HEK293 (cell line): ENCODE measurements at regions not wholly inside any gene's neighbourhood (a gene's known extent, or its start where the extent isn't known, plus 50 kb on each side); places are given as distances from the start of the nearest gene placed in this dataset.

Experiments used
- BCL6B ChIP-seq: fragments of 450-650 bp; formaldehyde crosslinking; IDR thresholded peaks from 2 replicates; pipeline ENCODE4 v1.5.1; 2017; ENCODE audit warnings: missing biosample characterization, missing genetic modification characterization
- CTCF ChIP-seq: fragments of 450-650 bp; formaldehyde crosslinking; IDR thresholded peaks from 2 replicates; pipeline ENCODE4 v1.5.1; 2016; ENCODE audit warnings: missing biosample characterization, missing genetic modification characterization
- ZNF416 ChIP-seq: fragments of 450-650 bp; formaldehyde crosslinking; IDR thresholded peaks from 2 replicates; pipeline ENCODE4 v1.5.1; 2016; ENCODE audit warnings: missing biosample characterization, missing genetic modification characterization
- ZNF423 ChIP-seq: fragments of 450-650 bp; formaldehyde crosslinking; IDR thresholded peaks from 2 replicates; pipeline ENCODE4 v1.5.1; 2016; ENCODE audit warnings: missing biosample characterization, missing genetic modification characterization
- ZNF747 ChIP-seq: fragments of 450-650 bp; formaldehyde crosslinking; IDR thresholded peaks from 2 replicates; pipeline ENCODE4 v1.5.1; 2016; ENCODE audit warnings: missing biosample characterization, missing genetic modification characterization
- ZSCAN18 ChIP-seq: fragments of 450-650 bp; formaldehyde crosslinking; IDR thresholded peaks from 2 replicates; pipeline ENCODE4 v1.5.1; 2016; ENCODE audit warnings: missing biosample characterization, missing genetic modification characterization
- ZXDB ChIP-seq: fragments of 450-650 bp; formaldehyde crosslinking; IDR thresholded peaks from 2 replicates; pipeline ENCODE4 v1.5.1; 2016; ENCODE audit warnings: missing biosample characterization, missing genetic modification characterization

- no peak for TF ChIP-seq CTCF (tag by site-specific recombination)
- no peak for TF ChIP-seq ZXDB
- no peak for TF ChIP-seq ZNF416
- TF ChIP-seq BCL6B (tag by site-specific recombination) = no peak
- TF ChIP-seq ZNF747 (tag by site-specific recombination) = no peak
- no peak for TF ChIP-seq ZNF423 (tag by site-specific recombination)
- no peak for TF ChIP-seq ZSCAN18
Measured at GRCh38 chr5:25458628-25459027, 813.9 kb upstream of the CDH10 start.
